ENCODE measurements at regions not wholly inside any gene's neighbourhood (a gene's known extent, or its start where the extent isn't known, plus 50 kb on each side); places are given as distances from the start of the nearest gene placed in this dataset.

DNA sequence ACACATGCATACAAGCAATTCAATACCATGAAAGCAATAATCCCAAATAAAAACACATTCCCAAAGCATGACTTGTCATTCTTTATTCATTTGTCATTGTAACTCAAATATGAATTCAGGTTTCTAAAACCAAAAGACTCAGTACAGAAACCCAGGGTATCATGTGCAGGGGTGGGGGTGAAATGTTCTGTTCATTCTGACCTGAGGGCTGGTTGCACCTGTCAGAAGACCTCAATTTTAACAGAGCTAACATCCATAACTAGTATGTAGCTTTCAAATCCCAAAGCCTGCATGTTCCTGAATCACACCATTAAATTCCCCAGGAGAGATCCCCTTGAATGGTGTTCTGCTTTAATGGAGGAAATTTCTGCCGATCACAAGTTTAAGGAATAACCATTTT is 738.7 kb downstream of the MCTP2 start:
- TF ChIP-seq POLR2A (IDR thresholded peaks at IDR 0.05) (no peak), POLR2AphosphoS5 (IDR thresholded peaks at IDR 0.05) (no peak)
- TF ChIP-seq, protein P1, sequence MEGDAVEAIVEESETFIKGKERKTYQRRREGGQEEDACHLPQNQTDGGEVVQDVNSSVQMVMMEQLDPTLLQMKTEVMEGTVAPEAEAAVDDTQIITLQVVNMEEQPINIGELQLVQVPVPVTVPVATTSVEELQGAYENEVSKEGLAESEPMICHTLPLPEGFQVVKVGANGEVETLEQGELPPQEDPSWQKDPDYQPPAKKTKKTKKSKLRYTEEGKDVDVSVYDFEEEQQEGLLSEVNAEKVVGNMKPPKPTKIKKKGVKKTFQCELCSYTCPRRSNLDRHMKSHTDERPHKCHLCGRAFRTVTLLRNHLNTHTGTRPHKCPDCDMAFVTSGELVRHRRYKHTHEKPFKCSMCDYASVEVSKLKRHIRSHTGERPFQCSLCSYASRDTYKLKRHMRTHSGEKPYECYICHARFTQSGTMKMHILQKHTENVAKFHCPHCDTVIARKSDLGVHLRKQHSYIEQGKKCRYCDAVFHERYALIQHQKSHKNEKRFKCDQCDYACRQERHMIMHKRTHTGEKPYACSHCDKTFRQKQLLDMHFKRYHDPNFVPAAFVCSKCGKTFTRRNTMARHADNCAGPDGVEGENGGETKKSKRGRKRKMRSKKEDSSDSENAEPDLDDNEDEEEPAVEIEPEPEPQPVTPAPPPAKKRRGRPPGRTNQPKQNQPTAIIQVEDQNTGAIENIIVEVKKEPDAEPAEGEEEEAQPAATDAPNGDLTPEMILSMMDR (IDR thresholded peaks at IDR 0.05), result no peak
